Loucy (cell line): ENCODE measurements at regions not wholly inside any gene's neighbourhood (a gene's known extent, or its start where the extent isn't known, plus 50 kb on each side); places are given as distances from the start of the nearest gene placed in this dataset.

Experiments used
- H2AFZ ChIP-seq: fragments of 200-600 bp; sonication (generic); 2 replicates; pipeline ENCODE4 v1.6.0; 2016; ENCODE audit warnings: antibody characterized with exemption, mild to moderate bottlenecking, low read length, moderate library complexity
- H3F3A ChIP-seq: fragments of 200-600 bp; 2 replicates; pipeline ENCODE4 v1.6.0; 2016; ENCODE audit warnings: antibody characterized with exemption, low read depth, mild to moderate bottlenecking
- H3K27me3 ChIP-seq: fragments of 200-600 bp; sonication (generic); 2 replicates; pipeline ENCODE4 v1.6.1; 2014; ENCODE audit warnings: low read length, mild to moderate bottlenecking; ENCODE audit not compliant: insufficient read depth, poor library complexity, severe bottlenecking
- H3K36me3 ChIP-seq: fragments of 200-600 bp; sonication (generic); 2 replicates; pipeline ENCODE4 v1.6.1; 2016; ENCODE audit warnings: low read length; ENCODE audit not compliant: insufficient read depth
- H3K4me1 ChIP-seq: fragments of 200-600 bp; sonication (generic); 2 replicates; pipeline ENCODE4 v1.5.1; 2014; ENCODE audit warnings: low read length, mild to moderate bottlenecking; ENCODE audit not compliant: insufficient read depth, poor library complexity, severe bottlenecking
- H3K4me2 ChIP-seq: fragments of 200-600 bp; sonication (generic); 2 replicates; pipeline ENCODE4 v1.6.0; 2014; ENCODE audit warnings: antibody characterized with exemption, low read length, low read depth, mild to moderate bottlenecking; ENCODE audit not compliant: poor library complexity, severe bottlenecking
- H3K4me3 ChIP-seq: fragments of 200-600 bp; sonication (generic); 2 replicates; pipeline ENCODE4 v1.5.1; 2014; ENCODE audit warnings: low read length, mild to moderate bottlenecking, mixed read lengths; ENCODE audit not compliant: poor library complexity, severe bottlenecking
- H3K79me2 ChIP-seq: fragments of 200-600 bp; sonication (generic); 2 replicates; pipeline ENCODE4 v1.6.1; 2014; ENCODE audit warnings: low read length; ENCODE audit not compliant: insufficient read depth
- H3K9ac ChIP-seq: fragments of 200-600 bp; sonication (generic); 2 replicates; pipeline ENCODE4 v1.6.0; 2014; ENCODE audit warnings: mild to moderate bottlenecking, low read depth, low read length, moderate library complexity; ENCODE audit not compliant: poor library complexity, severe bottlenecking
- H3K9me2 ChIP-seq: fragments of 200-600 bp; sonication (generic); replicated peaks from 2 replicates; pipeline ENCODE4 v1.6.1; 2016; ENCODE audit warnings: low read depth, low read length, mixed read lengths
- H3K9me3 ChIP-seq: fragments of 200-600 bp; sonication (generic); 2 replicates; pipeline ENCODE4 v1.6.1; 2014; ENCODE audit warnings: mild to moderate bottlenecking, antibody characterized with exemption, low read length, low read depth; ENCODE audit not compliant: insufficient read depth
- H4K20me1 ChIP-seq: fragments of 200-600 bp; sonication (generic); 2 replicates; pipeline ENCODE4 v1.6.0; 2014; ENCODE audit warnings: antibody characterized with exemption, low read length, mild to moderate bottlenecking; ENCODE audit not compliant: insufficient read depth, poor library complexity, severe bottlenecking
- CTCF ChIP-seq: fragments of 200-600 bp; sonication (generic); conservative IDR thresholded peaks from 2 replicates; pipeline ENCODE4 v1.5.1; 2014; ENCODE audit warnings: mild to moderate bottlenecking, antibody characterized with exemption, low read length
- EZH2phosphoT487 ChIP-seq: fragments of 200-600 bp; IDR thresholded peaks from 2 replicates; pipeline ENCODE4 v1.6.1; 2018; ENCODE audit warnings: antibody characterized with exemption, mild to moderate bottlenecking, moderate library complexity, borderline replicate concordance

GRCh38 chr5:158139161-158139560 is 280.2 kb upstream of the CLINT1 start:
- no peak for TF ChIP-seq CTCF
- TF ChIP-seq EZH2phosphoT487 = no peak
- no peaks in the 10 kb centered on the region for H3K9me3 ChIP-seq
- H3K36me3 ChIP-seq = no peaks in the 10 kb centered on the region
- no peaks in the 10 kb centered on the region for H3K79me2 ChIP-seq
- no peaks in the 10 kb centered on the region for H3K27me3 ChIP-seq
- no peak overlapping the region for H3K9ac ChIP-seq
- H3K4me1 ChIP-seq = no peaks in the 10 kb centered on the region
- no peaks in the 10 kb centered on the region for H3K9me2 ChIP-seq
- no peaks in the 10 kb centered on the region for H4K20me1 ChIP-seq
- no peak overlapping the region for H3K4me3 ChIP-seq
- H3K4me2 ChIP-seq = no peak overlapping the region
- no peak overlapping the region for H2AFZ ChIP-seq
- H3F3A ChIP-seq = no peaks in the 10 kb centered on the region

DNA sequence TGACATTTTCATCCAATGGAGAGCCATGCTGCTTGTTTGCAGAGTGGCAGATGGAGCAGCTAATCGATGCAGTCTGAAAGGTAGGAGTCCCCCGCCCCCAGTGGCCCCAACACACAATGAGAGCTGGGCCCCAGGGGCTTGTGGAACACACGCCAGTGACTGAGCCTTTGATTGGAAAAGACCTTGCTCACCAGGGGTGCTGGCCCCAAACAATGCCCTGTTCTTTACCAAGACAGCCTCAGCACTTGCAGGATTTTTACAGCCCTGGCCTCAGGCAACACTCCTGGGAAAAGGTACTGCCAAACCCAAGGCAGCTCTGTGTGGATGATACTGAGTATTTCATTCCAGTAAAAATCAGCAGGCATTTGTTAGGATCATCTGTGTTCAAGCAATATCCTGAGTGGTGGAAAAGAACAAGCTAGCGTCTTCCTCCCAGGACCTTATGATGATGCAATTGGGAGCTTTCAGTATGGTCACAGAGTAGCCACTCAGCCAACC is 276.8 kb upstream of the CLINT1 start:
- Histone ChIP-seq H3K27me3 (no peaks in the 10 kb centered on the region), H3K4me1 (no peaks in the 10 kb centered on the region), H3F3A (no peaks in the 10 kb centered on the region), H3K9me3 (no peaks in the 10 kb centered on the region), H4K20me1 (no peaks in the 10 kb centered on the region), H3K4me3 (no peak overlapping the region), H3K9me2 (no peaks in the 10 kb centered on the region), H3K36me3 (no peaks in the 10 kb centered on the region), H3K79me2 (no peaks in the 10 kb centered on the region), H3K9ac (no peak overlapping the region), H2AFZ (no peak overlapping the region), H3K4me2 (no peak overlapping the region)
- no peak for TF ChIP-seq EZH2phosphoT487
- TF ChIP-seq CTCF = no peak

DNA sequence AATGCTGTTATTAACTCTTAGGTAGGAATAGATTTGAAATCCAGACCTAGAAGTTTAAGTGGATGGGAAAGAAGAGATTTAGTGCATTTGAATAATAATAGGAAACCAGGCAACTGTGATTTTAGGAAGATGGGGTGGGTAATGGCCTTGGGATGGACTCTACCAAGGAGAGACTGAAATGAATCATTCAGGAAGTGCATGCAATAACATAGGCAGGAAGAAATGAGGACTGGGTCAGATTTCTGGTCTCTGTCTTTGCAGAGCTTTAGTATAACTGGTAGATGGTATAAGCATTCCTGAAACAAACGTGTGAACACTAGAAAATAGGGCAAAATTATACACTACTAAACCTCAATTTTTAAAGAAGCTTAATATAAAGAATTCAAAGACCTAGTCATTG is 274.4 kb upstream of the CLINT1 start:
- Histone ChIP-seq H3K4me3 (no peak overlapping the region), H3F3A (no peaks in the 10 kb centered on the region), H3K27me3 (no peaks in the 10 kb centered on the region), H3K79me2 (no peaks in the 10 kb centered on the region), H3K4me1 (no peaks in the 10 kb centered on the region), H3K36me3 (no peaks in the 10 kb centered on the region), H3K9ac (no peak overlapping the region), H2AFZ (no peak overlapping the region), H3K4me2 (no peak overlapping the region), H4K20me1 (no peaks in the 10 kb centered on the region), H3K9me2 (no peaks in the 10 kb centered on the region), H3K9me3 (no peaks in the 10 kb centered on the region)
- TF ChIP-seq EZH2phosphoT487 (no peak), CTCF (no peak)
